GM18858 (cell line): ENCODE measurements at regions not wholly inside any gene's neighbourhood (a gene's known extent, or its start where the extent isn't known, plus 50 kb on each side); places are given as distances from the start of the nearest gene placed in this dataset.

ENCODE experiments used
- ATAC-seq: cut with Tn5 transposase; IDR thresholded peaks from one replicate; pipeline ENCODE4 v1.9.1; 2021; ENCODE audit not compliant: unreplicated experiment

DNA sequence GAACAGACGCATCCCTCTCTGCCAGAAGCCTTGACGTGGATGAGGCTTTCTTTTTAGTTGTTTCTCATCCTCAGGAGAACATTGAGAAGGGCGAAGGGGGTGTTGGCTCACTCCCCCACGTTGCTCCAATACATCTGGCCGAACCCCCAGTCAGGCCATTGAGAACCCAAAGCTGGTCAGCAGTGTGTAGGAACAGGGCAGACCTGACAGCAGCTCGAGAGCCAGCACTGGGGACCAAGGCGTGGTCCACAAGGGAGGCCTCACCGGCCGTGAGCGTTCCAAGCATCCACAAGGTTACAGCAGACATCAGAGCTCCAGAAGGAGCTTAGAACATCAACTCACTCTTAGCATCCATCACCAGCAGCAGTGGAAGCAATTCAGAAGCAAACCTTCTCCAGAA lies 387.9 kb upstream of the ARID1B start:
- ATAC-seq: no peak

DNA sequence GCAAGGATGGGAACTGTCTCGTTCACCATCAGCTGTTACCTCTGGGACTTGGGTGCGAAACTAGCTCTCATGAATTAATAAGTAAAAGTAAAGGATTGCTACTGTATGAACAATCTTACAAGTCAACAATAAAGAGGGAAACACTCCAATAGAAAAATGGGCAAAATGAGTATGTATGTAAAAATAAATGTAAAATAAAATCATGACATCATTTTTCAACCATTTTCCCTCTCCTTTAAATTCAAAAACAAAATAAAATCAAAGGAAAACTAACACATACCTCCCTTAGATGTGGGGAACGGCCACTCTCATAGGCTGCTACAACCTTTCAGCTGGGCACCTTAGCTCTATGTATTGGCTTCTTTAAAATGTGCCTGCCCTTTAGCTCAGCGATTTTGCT lies 389.7 kb upstream of the ARID1B start:
- ATAC-seq: no peak

- ATAC-seq: no peak
These were observed 394.1 kb upstream of the ARID1B start for GRCh38 chr6:156383059-156383458.

DNA sequence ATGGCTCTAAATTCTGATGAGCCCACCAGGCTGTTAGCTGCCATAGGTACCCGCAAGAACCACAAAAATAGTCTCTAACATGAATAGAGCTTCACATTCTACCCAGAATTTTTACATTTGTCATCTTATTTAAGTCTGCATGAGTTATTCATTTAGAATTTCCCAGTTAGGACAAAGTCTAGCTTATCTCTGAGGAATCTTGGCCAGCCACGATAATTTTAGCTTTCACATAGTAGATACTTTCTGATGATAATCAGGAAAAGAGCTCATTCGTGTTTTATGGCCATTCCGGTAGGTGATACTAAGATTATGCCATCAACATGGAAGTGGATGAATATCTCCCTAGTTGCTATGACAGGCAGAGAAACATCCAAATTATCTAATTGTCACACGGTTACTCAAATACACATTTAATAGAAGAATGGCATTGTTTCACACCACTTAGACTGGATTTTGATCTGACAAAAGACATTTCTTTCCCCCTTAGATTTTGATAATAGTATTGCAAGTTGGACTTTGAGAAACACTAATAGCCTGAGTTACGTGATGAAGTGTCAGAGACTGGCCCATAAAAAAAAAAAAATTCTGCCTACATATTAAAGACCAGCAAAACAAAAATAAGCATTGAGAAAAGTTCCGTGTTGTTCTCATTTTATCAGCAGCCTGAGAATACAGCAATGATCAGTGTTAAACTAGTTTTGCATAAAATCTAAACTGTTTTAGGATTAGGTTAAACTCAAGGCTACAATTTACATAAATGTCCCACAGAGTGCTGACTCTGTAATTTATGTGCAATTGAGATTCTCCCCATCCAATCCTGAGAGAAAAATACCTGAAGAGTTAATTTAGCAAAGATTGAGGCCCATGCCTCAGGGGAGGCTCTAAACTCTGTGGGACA lies 397.5 kb upstream of the ARID1B start:
- no peak for ATAC-seq

GRCh38 chr6:156378853-156379252 lies 398.3 kb upstream of the ARID1B start:
- no peak for ATAC-seq

DNA sequence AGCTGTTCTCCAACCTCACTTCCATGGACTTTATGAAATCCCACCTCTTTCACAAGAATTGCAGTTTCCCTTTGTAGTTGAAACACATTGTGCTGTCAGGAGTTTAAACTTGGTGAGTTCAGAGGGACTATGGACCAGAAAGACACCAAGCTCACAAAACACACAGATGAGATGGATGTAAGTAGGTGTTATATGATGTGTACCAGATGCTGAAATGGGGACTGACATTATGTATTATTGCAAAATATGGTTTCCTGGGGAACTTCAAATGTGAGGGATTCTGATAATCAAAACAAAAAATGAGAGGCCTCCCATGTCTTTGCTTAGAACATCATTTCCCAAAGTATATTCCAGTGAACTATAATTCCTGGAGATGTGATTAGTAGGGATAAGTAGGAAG lies 401.1 kb upstream of the ARID1B start:
- no peak for ATAC-seq

GRCh38 chr6:156359912-156360311 lies 417.3 kb upstream of the ARID1B start:
- no peak for ATAC-seq

GRCh38 chr6:156352861-156353260 lies 424.3 kb upstream of the ARID1B start:
- no peak for ATAC-seq

GRCh38 chr6:156351346-156351966 lies 425.7 kb upstream of the ARID1B start:
- ATAC-seq: no peak

DNA sequence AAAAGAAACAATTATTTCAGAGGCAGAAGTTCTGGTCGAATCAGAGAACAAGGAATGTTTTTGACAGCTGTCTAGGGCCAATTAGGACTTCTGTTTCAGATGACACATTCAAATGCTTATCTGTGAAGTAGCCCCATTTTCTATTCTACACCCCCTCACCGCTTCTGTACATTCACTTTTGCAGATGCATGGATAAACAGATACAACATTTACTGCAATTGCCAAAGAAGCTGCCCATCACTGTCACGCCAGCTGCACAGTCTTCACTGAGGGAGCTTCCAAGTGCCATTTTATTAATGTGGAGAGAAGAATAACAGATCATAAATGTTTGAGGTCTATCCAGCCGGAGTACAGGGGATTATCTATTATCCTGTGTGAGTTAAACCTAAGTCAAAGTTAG lies 426.8 kb upstream of the ARID1B start:
- no peak for ATAC-seq

- no peak for ATAC-seq
These were observed 428.3 kb upstream of the ARID1B start for GRCh38 chr6:156348849-156349248.

GRCh38 chr6:156348424-156348823 lies 428.8 kb upstream of the ARID1B start:
- no peak for ATAC-seq

GRCh38 chr6:156347656-156348055 lies 429.5 kb upstream of the ARID1B start:
- ATAC-seq: no peak

DNA sequence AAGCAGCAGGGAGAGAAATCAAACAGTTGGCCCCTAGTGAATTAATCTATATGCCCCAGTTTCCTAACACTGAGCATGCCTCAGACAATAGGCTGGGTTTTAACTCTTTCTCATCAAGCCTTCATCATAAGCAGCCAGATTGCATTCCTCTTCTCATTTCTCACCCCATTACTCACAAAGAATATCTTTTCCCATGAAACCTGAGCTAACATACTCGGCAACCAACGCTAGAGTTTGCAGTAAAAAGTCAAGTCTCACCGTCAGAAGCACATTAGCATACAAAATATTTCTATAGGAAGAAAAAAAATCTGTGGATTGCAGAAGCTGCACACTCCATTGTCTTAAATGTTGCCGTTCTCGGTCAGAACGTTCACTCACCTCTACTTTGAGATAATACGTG lies 429.9 kb upstream of the ARID1B start:
- no peak for ATAC-seq

- no peak for ATAC-seq
These were observed 431.5 kb upstream of the ARID1B start for GRCh38 chr6:156345700-156346099.

GRCh38 chr6:156344491-156344890 lies 432.7 kb upstream of the ARID1B start:
- no peak for ATAC-seq

DNA sequence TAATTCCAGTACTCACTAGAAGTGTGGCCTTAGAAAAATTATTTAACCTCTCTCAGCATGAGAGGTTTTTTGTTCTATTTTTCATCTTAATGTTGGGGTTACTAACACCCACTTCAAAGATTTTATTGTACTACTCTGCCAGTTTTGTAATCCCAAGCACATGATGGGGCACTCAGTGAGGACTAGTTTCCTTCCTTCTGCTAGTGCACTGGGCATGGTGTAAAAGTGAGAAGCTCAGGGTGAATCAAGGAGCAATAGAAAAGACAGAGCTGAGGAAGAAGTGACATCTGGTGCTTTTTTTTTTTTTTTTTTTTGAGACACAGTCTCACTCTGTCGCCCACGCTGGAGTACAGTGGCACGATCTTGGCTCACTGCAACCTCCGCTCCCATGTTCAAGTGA lies 439.4 kb upstream of the ARID1B start:
- ATAC-seq: no peak

DNA sequence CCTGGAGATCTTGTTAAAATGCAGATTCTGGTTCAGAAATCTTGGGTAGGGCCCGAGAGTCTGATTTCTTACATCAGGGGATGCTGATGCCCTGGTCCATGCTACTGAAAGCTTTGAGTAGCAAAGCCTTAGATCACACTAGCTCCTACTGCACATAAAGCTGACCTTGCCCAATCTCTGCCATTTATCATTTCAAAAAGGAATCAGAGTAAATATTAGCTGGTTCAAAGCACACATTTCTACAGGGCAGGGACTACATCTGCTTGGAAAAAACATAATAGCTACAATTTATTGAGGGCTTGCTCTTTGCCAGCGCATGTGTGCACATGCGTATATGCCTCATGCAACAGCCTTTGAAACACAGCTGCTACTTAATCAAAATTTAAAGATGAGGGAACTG lies 440.4 kb upstream of the ARID1B start:
- ATAC-seq: no peak

- no peak for ATAC-seq
These were observed 441.1 kb upstream of the ARID1B start for GRCh38 chr6:156336089-156336488.

DNA sequence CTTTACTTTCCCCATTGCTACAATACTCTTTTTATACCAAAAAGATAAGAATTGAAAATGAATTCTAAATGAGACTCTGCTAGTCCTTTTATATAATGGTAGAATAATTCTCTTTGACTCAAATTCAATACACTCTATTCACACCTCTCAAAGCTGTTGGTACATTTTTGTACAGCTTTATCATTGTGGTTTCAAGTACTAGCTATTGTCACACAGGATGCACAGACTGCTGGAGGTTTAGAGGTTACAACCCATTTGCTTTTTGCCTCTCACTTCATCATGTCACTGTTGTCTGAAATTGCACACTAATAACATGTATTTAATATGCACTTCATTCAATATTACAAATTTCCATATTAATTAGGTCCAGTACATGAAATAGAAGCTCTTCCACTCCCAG lies 442.2 kb upstream of the ARID1B start:
- ATAC-seq: no peak

GRCh38 chr6:156319707-156320106 lies 457.5 kb upstream of the ARID1B start:
- ATAC-seq: no peak

DNA sequence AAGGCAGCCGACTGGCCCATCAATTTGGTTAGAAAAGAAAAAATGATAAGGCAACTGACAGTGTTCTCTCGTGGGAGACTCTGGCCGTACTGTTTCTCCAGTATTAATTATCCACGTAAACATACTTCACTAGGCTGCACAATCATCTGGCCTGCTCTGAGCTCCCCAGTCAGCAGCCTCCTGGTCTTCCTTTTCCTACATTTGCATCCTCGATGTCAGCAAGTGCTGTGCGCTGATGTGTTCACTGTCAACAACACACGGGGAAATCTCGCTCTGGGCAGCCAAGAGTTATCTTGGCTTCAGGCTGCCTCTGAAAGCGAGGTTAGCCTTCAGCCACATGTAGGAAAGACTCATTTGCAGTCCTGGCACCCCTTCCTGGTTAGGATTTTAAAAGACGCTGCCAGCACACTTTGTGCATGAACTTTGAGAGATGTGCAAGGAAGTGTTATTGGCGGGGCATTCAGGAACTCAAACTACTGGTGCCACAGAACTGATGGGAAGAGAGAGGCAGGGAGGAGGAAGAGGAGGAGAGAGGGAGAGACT lies 460.5 kb upstream of the ARID1B start:
- ATAC-seq: no peak
